Uterus (tissue), 3 donors: ENCODE measurements at regions not wholly inside any gene's neighbourhood (a gene's known extent, or its start where the extent isn't known, plus 50 kb on each side); places are given as distances from the start of the nearest gene placed in this dataset.
A peak's percentile ranks its signal among the peaks of the same experiment; 100 is the strongest.

ENCODE experiments used
- DNase-seq, 2 donors: peaks; one replicate each; pipeline ENCODE4 v3.0.0-alpha.2; 2019 to 2020
- H3K27ac ChIP-seq, 2 donors: fragments of 200-600 bp; sonication (generic); 1 replicate in 1 of 2; 2 replicates in 1 of 2; pipeline ENCODE4 v1.5.1; 2016 to 2018
- H3K27me3 ChIP-seq, 2 donors: fragments of 200-600 bp; sonication (generic); one replicate each; pipeline ENCODE4 v1.5.1; 2018 to 2019; ENCODE audit warnings: control low read depth in 1 of 2
- H3K36me3 ChIP-seq, 2 donors: fragments of 200-600 bp; sonication (generic); one replicate each; pipeline ENCODE4 v1.5.1; 2019; ENCODE audit warnings: control low read depth in 1 of 2
- H3K4me1 ChIP-seq, 2 donors: fragments of 200-600 bp; sonication (generic); one replicate each; pipeline ENCODE4 v1.5.1; 2018 to 2019; ENCODE audit warnings: control low read depth in 1 of 2
- H3K4me3 ChIP-seq, 2 donors: fragments of 200-600 bp; sonication (generic); 1 replicate in 1 of 2; 2 replicates in 1 of 2; pipeline ENCODE4 v1.5.1; 2018 to 2019; ENCODE audit warnings: mild to moderate bottlenecking in 1 of 2
- H3K9me3 ChIP-seq, 2 donors: fragments of 200-600 bp; sonication (generic); one replicate each; pipeline ENCODE4 v1.5.1; 2019; ENCODE audit warnings: control low read depth in 1 of 2
- POLR2A ChIP-seq, 2 donors: fragments of 450-650 bp; IDR thresholded peaks; one replicate each; pipeline ENCODE4 v1.6.1; 2016; ENCODE audit warnings: antibody characterized with exemption in 2 of 2, mild to moderate bottlenecking in 1 of 2, moderate library complexity in 1 of 2
- intact Hi-C: fragments of 100-400 bp; cut with DNase I; formaldehyde crosslinking; loops from one replicate; pipeline ENCODE4 v1.15.1; 2023; ENCODE audit warnings: low total_unique reads
- TF ChIP-seq, protein P1 (sequence below), 4 experiments: fragments of 200-600 bp in 2 of 4; fragments of 450-650 bp in 2 of 4; sonication (generic) in 2 of 4; IDR thresholded peaks; one replicate each; pipeline ENCODE4 v1.5.1; 2016 to 2019; ENCODE audit warnings: antibody characterized with exemption in 4 of 4, mild to moderate bottlenecking in 2 of 4, moderate library complexity in 1 of 4
- donor health status: DM: yes; HTN: yes; CAD: no.

DNA sequence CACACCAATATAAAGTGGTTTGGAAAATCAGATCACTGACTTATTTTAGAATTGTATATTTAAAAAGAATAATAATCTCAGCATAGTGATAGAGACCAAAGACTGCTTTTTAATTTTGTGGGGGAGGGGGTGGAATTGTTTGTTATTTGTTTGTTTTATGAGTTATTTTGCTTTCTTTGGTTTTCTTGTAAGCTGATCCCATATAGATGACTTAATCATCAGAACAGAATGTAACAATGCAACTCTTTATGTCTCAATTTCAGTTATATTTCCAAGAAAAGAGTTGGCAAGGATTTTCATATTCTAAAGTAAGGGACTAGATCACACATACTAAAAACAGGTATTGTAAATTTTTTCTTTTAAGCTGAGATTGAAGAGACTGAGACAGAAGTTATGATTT is 984.9 kb downstream of the TLE4 start:
- H3K36me3 ChIP-seq = no peaks in the 10 kb centered on the region
- no peaks in the 10 kb centered on the region for H3K9me3 ChIP-seq
- no peak for DNase-seq
- intact Hi-C loops = no loop called here
- no peak overlapping the region for H3K27ac ChIP-seq
- no peaks in the 10 kb centered on the region for H3K4me1 ChIP-seq
- H3K4me3 ChIP-seq = no peak overlapping the region
- TF ChIP-seq, protein P1, sequence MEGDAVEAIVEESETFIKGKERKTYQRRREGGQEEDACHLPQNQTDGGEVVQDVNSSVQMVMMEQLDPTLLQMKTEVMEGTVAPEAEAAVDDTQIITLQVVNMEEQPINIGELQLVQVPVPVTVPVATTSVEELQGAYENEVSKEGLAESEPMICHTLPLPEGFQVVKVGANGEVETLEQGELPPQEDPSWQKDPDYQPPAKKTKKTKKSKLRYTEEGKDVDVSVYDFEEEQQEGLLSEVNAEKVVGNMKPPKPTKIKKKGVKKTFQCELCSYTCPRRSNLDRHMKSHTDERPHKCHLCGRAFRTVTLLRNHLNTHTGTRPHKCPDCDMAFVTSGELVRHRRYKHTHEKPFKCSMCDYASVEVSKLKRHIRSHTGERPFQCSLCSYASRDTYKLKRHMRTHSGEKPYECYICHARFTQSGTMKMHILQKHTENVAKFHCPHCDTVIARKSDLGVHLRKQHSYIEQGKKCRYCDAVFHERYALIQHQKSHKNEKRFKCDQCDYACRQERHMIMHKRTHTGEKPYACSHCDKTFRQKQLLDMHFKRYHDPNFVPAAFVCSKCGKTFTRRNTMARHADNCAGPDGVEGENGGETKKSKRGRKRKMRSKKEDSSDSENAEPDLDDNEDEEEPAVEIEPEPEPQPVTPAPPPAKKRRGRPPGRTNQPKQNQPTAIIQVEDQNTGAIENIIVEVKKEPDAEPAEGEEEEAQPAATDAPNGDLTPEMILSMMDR (IDR thresholded peaks at IDR 0.05) = no peak
- no peak for TF ChIP-seq POLR2A (IDR thresholded peaks at IDR 0.05)
- H3K27me3 ChIP-seq = no peaks in the 10 kb centered on the region

DNA sequence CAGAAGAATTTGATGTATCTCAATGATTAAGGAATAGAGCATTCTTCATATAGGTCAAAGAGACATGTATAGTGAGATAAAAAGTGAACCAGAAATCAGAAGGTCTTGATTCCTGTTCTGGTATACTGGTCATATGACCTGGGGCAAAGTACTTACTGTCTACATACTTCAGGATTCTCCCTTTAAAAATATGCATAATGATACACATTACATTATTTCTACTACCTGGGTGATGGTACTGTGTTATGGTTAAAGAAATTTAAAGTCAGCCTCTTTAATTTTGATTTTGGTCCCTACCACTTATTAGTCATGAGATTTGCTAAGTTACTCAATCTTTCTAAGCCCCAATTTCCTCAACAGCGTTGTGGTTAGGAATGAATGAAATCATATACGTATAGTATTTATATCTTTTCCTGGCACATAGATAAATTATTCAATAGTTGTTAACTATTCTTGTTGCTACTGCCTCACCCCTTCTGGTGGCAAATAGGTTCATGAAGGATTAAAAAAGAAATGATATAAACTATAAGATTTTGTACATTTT is 984.1 kb downstream of the TLE4 start:
- no peak for DNase-seq
- Histone ChIP-seq H3K9me3 (no peaks in the 10 kb centered on the region), H3K4me3 (no peak overlapping the region), H3K27ac (no peak overlapping the region), H3K4me1 (no peaks in the 10 kb centered on the region), H3K36me3 (no peaks in the 10 kb centered on the region), H3K27me3 (no peaks in the 10 kb centered on the region)
- TF ChIP-seq, protein P1 (IDR thresholded peaks at IDR 0.05) = no peak
- TF ChIP-seq POLR2A (IDR thresholded peaks at IDR 0.05) = no peak
- intact Hi-C loops = no loop called here

DNA sequence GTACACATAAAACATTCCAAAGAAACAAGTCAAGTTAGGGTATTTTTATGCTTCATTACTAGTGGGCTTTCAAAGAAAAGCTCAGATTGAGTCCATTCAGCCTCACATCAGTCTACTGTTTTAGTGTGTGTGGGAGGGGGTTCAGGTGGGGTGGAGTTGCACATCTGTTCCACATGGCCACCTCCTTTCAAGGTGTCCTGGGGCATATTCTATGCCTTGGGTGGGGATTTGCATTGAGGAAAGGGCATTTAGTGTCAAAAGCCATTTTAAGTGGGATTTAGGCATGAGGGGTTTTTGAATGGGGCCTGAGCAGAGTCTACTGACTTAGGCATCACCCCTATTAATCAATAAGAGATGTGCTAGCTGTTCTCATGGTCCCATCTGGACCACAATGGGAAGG is 983.1 kb downstream of the TLE4 start:
- no peaks in the 10 kb centered on the region for H3K9me3 ChIP-seq
- H3K27ac ChIP-seq = no peak overlapping the region
- H3K4me3 ChIP-seq = no peak overlapping the region
- H3K36me3 ChIP-seq = no peaks in the 10 kb centered on the region
- DNase-seq = no peak
- no peaks in the 10 kb centered on the region for H3K4me1 ChIP-seq
- intact Hi-C loops = no loop called here
- no peaks in the 10 kb centered on the region for H3K27me3 ChIP-seq
- TF ChIP-seq, protein P1 (IDR thresholded peaks at IDR 0.05) = no peak
- no peak for TF ChIP-seq POLR2A (IDR thresholded peaks at IDR 0.05)

DNA sequence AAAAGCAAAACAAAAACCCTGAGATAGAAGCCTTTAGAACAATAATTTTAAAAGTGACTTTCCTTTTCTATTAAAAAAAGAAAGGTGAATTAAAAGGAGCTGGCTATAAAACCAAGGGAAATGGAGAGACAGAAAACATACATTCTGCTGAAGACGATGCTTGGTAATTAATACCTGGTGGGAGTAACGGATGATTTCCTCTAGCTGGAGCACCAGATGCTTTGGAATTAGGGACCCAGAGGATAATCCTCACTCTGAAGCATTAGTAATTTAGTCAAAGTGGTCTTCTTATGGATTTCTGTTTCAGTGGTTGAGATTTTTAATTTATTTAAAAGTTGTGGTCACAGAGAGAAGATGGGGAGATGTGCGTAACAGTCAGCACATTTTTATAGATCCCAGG is 982.5 kb downstream of the TLE4 start:
- no peak overlapping the region for H3K27ac ChIP-seq
- TF ChIP-seq, protein P1 (IDR thresholded peaks at IDR 0.05) = no peak
- TF ChIP-seq POLR2A (IDR thresholded peaks at IDR 0.05) = no peak

DNA sequence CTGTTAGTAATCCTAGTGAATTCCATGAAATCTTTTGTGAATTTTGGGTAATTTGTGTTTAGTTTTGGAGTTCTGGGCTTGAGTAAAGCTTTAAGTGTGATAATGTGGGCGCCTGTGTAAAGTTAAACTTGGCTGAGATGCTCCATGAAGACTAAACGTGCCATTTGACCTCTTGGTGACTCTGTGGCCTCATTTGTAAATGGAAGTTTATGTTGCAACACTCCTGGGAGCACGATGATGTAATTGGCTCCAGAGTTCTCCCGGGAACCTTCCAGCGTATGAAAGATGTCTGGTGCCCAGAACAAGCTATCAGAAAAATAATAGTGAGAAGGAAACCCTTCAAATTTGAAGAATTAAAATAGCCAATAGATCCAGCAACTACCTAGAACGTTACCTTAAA is 981.2 kb downstream of the TLE4 start:
- H3K4me3 ChIP-seq = no peak overlapping the region
- peak in 1 of 2 donors; percentile 25 for DNase-seq
- TF ChIP-seq POLR2A (IDR thresholded peaks at IDR 0.05) = no peak
- TF ChIP-seq, protein P1 (IDR thresholded peaks at IDR 0.05) = no peak
- H3K36me3 ChIP-seq = no peaks in the 10 kb centered on the region
- intact Hi-C loops = no loop called here
- no peaks in the 10 kb centered on the region for H3K4me1 ChIP-seq
- no peaks in the 10 kb centered on the region for H3K9me3 ChIP-seq
- no peaks in the 10 kb centered on the region for H3K27me3 ChIP-seq
- H3K27ac ChIP-seq = no peak overlapping the region

More for the DNA sequence above, 982.5 kb downstream of the TLE4 start:
- intact Hi-C loops = no loop called here
- no peaks in the 10 kb centered on the region for H3K36me3 ChIP-seq
- no peaks in the 10 kb centered on the region for H3K27me3 ChIP-seq
- no peak for DNase-seq
- H3K9me3 ChIP-seq = no peaks in the 10 kb centered on the region
- no peaks in the 10 kb centered on the region for H3K4me1 ChIP-seq
- no peak overlapping the region for H3K4me3 ChIP-seq
